ENCODE measurements at regions not wholly inside any gene's neighbourhood (a gene's known extent, or its start where the extent isn't known, plus 50 kb on each side); places are given as distances from the start of the nearest gene placed in this dataset.

DNA sequence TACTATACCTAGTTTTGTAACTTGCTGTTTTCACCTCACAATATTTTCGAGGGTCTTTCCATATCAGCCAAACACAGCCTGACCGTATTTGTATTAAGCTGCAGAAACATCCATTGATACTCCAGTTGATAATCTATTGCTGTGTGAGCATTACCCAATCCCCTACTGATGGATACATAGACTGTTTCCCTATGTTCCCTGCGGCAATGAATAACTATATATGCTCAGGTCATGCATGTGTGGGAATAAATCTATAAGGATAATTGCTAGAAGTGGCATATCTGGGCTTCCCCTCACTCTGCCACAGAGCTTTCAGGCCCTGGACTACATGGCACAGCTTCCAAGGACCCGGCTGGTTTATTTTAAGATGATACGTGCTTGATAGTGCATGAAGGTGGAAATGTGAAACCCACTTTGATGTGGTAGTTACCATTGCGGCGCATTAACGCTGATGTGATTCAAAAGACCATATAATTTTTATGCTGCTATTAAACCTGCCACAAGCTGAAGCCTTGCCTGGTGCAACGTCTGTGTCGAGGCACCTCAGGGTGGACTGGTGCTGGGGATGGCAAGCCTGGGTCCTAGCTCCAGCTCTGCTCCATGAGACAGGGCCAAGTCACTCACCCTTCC is 81.4 kb upstream of the KCNK12 start:
- Histone ChIP-seq H3K79me2 (ENCODE audit: control insufficient read depth, insufficient read depth, low read length) (no peaks in the 10 kb centered on the region), H2AFZ (ENCODE audit: low read length) (no peak overlapping the region), H3K27ac (ENCODE audit: insufficient read depth, low read length) (no peak overlapping the region), H3K9ac (ENCODE audit: insufficient read depth, low read length) (no peak overlapping the region), H3K4me2 (ENCODE audit: extremely low read depth, insufficient read depth, low read length) (no peak overlapping the region), H3K9me3 (ENCODE audit: control insufficient read depth, insufficient read depth, low read depth, low read length) (no peaks in the 10 kb centered on the region), H3K27me3 (ENCODE audit: control insufficient read depth, insufficient read depth, low read length) (peaks cover 8% of the 10 kb centered on the region), H4K20me1 (ENCODE audit: control insufficient read depth, extremely low read depth, insufficient read depth, low read length) (no peaks in the 10 kb centered on the region), H3K4me3 (replicated peaks in 1 of 4; ENCODE audit: control extremely low read depth in 1 of 4, insufficient read depth in 1 of 4, low read depth in 3 of 4, low read length in 4 of 4) (no peak overlapping the region), H3K36me3 (ENCODE audit: control insufficient read depth, insufficient read depth, low read length) (no peaks in the 10 kb centered on the region), H3K4me1 (ENCODE audit: control insufficient read depth, extremely low read depth, insufficient read depth, low read length) (no peaks in the 10 kb centered on the region)
- no peak for DNase-seq (ENCODE audit: low read depth in 2 of 2)
- no peak for TF ChIP-seq EZH2 (IDR thresholded peaks at IDR 0.05; ENCODE audit: low read length, missing control alignments)
- TF ChIP-seq, protein P1, sequence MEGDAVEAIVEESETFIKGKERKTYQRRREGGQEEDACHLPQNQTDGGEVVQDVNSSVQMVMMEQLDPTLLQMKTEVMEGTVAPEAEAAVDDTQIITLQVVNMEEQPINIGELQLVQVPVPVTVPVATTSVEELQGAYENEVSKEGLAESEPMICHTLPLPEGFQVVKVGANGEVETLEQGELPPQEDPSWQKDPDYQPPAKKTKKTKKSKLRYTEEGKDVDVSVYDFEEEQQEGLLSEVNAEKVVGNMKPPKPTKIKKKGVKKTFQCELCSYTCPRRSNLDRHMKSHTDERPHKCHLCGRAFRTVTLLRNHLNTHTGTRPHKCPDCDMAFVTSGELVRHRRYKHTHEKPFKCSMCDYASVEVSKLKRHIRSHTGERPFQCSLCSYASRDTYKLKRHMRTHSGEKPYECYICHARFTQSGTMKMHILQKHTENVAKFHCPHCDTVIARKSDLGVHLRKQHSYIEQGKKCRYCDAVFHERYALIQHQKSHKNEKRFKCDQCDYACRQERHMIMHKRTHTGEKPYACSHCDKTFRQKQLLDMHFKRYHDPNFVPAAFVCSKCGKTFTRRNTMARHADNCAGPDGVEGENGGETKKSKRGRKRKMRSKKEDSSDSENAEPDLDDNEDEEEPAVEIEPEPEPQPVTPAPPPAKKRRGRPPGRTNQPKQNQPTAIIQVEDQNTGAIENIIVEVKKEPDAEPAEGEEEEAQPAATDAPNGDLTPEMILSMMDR (conservative IDR thresholded peaks at IDR 0.05 in 1 of 2, IDR thresholded peaks at IDR 0.05 in 1 of 2; ENCODE audit: low read depth in 1 of 2, low read length in 2 of 2): no peak

GRCh38 chr2:47651296-47651695 is 80.5 kb upstream of the KCNK12 start:
- Histone ChIP-seq H3K36me3 (ENCODE audit: control insufficient read depth, insufficient read depth, low read length) (no peaks in the 10 kb centered on the region), H3K4me2 (ENCODE audit: extremely low read depth, insufficient read depth, low read length) (no peak overlapping the region), H3K79me2 (ENCODE audit: control insufficient read depth, insufficient read depth, low read length) (no peaks in the 10 kb centered on the region), H3K9me3 (ENCODE audit: control insufficient read depth, insufficient read depth, low read depth, low read length) (no peaks in the 10 kb centered on the region), H3K4me3 (replicated peaks in 1 of 4; ENCODE audit: control extremely low read depth in 1 of 4, insufficient read depth in 1 of 4, low read depth in 3 of 4, low read length in 4 of 4) (no peak overlapping the region), H2AFZ (ENCODE audit: low read length) (no peak overlapping the region), H3K4me1 (ENCODE audit: control insufficient read depth, extremely low read depth, insufficient read depth, low read length) (no peaks in the 10 kb centered on the region), H4K20me1 (ENCODE audit: control insufficient read depth, extremely low read depth, insufficient read depth, low read length) (no peaks in the 10 kb centered on the region), H3K27me3 (ENCODE audit: control insufficient read depth, insufficient read depth, low read length) (peaks cover 8% of the 10 kb centered on the region), H3K9ac (ENCODE audit: insufficient read depth, low read length) (no peak overlapping the region), H3K27ac (ENCODE audit: insufficient read depth, low read length) (no peak overlapping the region)
- TF ChIP-seq, protein P1 (conservative IDR thresholded peaks at IDR 0.05 in 1 of 2, IDR thresholded peaks at IDR 0.05 in 1 of 2; ENCODE audit: low read depth in 1 of 2, low read length in 2 of 2): no peak
- no peak for TF ChIP-seq EZH2 (IDR thresholded peaks at IDR 0.05; ENCODE audit: low read length, missing control alignments)
- no peak for DNase-seq (ENCODE audit: low read depth in 2 of 2)

- Histone ChIP-seq H3K4me2 (ENCODE audit: extremely low read depth, insufficient read depth, low read length) (no peak overlapping the region), H3K4me1 (ENCODE audit: control insufficient read depth, extremely low read depth, insufficient read depth, low read length) (no peaks in the 10 kb centered on the region), H3K27ac (ENCODE audit: insufficient read depth, low read length) (no peak overlapping the region), H3K9ac (ENCODE audit: insufficient read depth, low read length) (no peak overlapping the region), H3K9me3 (ENCODE audit: control insufficient read depth, insufficient read depth, low read depth, low read length) (no peaks in the 10 kb centered on the region), H3K79me2 (ENCODE audit: control insufficient read depth, insufficient read depth, low read length) (no peaks in the 10 kb centered on the region), H3K36me3 (ENCODE audit: control insufficient read depth, insufficient read depth, low read length) (no peaks in the 10 kb centered on the region), H2AFZ (ENCODE audit: low read length) (no peak overlapping the region), H3K27me3 (ENCODE audit: control insufficient read depth, insufficient read depth, low read length) (peaks cover 8% of the 10 kb centered on the region), H4K20me1 (ENCODE audit: control insufficient read depth, extremely low read depth, insufficient read depth, low read length) (no peaks in the 10 kb centered on the region), H3K4me3 (replicated peaks in 1 of 4; ENCODE audit: control extremely low read depth in 1 of 4, insufficient read depth in 1 of 4, low read depth in 3 of 4, low read length in 4 of 4) (no peak overlapping the region)
- TF ChIP-seq, protein P1 (conservative IDR thresholded peaks at IDR 0.05 in 1 of 2, IDR thresholded peaks at IDR 0.05 in 1 of 2; ENCODE audit: low read depth in 1 of 2, low read length in 2 of 2): no peak
- TF ChIP-seq EZH2 (IDR thresholded peaks at IDR 0.05; ENCODE audit: low read length, missing control alignments): no peak
- DNase-seq (ENCODE audit: low read depth in 2 of 2): no peak
Observed at GRCh38 chr2:47650001-47650535, 79.3 kb upstream of the KCNK12 start.

Measured in fibroblast of lung (primary cell).